PC-9 (cell line): ENCODE measurements at regions not wholly inside any gene's neighbourhood (a gene's known extent, or its start where the extent isn't known, plus 50 kb on each side); places are given as distances from the start of the nearest gene placed in this dataset.
"Not testable (repeated sequence)": the region's sequence is repeated elsewhere in the genome, so short reads cannot be mapped to it uniquely, and the experiment has no call there.

Experiments
- CTCF ChIP-seq: fragments of 200-600 bp; sonication (generic); conservative IDR thresholded peaks from 2 replicates; pipeline ENCODE4 v1.6.1; 2017; ENCODE audit warnings: mixed run types, antibody characterized with exemption, mild to moderate bottlenecking, moderate library complexity
- EZH2 ChIP-seq: fragments of 200-600 bp; sonication (generic); IDR thresholded peaks from 2 replicates; pipeline ENCODE4 v1.8.0; 2017; ENCODE audit warnings: antibody characterized with exemption, low read depth

GRCh38 chrX:3972104-3972858 is 258.8 kb upstream of the PRKX start:
- peak; percentile 38 for TF ChIP-seq CTCF
- not testable (repeated sequence) for TF ChIP-seq EZH2
